Embryonic facial prominence (tissue), 1 donor: ENCODE measurements at regions not wholly inside any gene's neighbourhood (a gene's known extent, or its start where the extent isn't known, plus 50 kb on each side); places are given as distances from the start of the nearest gene placed in this dataset.

Source experiments
- DNase-seq: peaks from one replicate; pipeline ENCODE4 v3.0.0-alpha.2; 2016; ENCODE audit errors: extremely low spot score

- DNase-seq: no peak
Measured at GRCh38 chr6:147817042-147817689, 308.7 kb downstream of the SAMD5 start.

- DNase-seq: no peak
Measured at GRCh38 chr6:147820520-147820919, 312.0 kb downstream of the SAMD5 start.

- DNase-seq: no peak
Measured at GRCh38 chr6:147821295-147821897, 312.9 kb downstream of the SAMD5 start.

GRCh38 chr6:147823936-147824335, 315.4 kb downstream of the SAMD5 start:
- DNase-seq: no peak

GRCh38 chr6:147825848-147826247, 317.4 kb downstream of the SAMD5 start:
- DNase-seq: no peak

GRCh38 chr6:147826698-147827097, 318.2 kb downstream of the SAMD5 start:
- no peak for DNase-seq

GRCh38 chr6:147829418-147829817, 320.9 kb downstream of the SAMD5 start:
- no peak for DNase-seq

GRCh38 chr6:147829835-147830234, 321.3 kb downstream of the SAMD5 start:
- DNase-seq: no peak

GRCh38 chr6:147831356-147831755, 322.9 kb downstream of the SAMD5 start:
- no peak for DNase-seq

GRCh38 chr6:147833607-147834006, 325.1 kb downstream of the SAMD5 start:
- DNase-seq: no peak

GRCh38 chr6:147834084-147834776, 325.7 kb downstream of the SAMD5 start:
- no peak for DNase-seq

GRCh38 chr6:147837540-147837939, 329.1 kb downstream of the SAMD5 start:
- no peak for DNase-seq

- DNase-seq: no peak
Measured at GRCh38 chr6:147839708-147840610, 331.5 kb downstream of the SAMD5 start.

- DNase-seq: no peak
Measured at GRCh38 chr6:147841547-147842148, 333.2 kb downstream of the SAMD5 start.

GRCh38 chr6:147849401-147850330, 341.2 kb downstream of the SAMD5 start:
- DNase-seq: no peak

- no peak for DNase-seq
Measured at GRCh38 chr6:147852772-147853171, 344.3 kb downstream of the SAMD5 start.

GRCh38 chr6:147853574-147853973, 345.1 kb downstream of the SAMD5 start:
- no peak for DNase-seq

- no peak for DNase-seq
Measured at GRCh38 chr6:147855803-147856482, 347.5 kb downstream of the SAMD5 start.

GRCh38 chr6:147856687-147857086, 348.2 kb downstream of the SAMD5 start:
- no peak for DNase-seq

- no peak for DNase-seq
Measured at GRCh38 chr6:147858421-147858820, 349.9 kb downstream of the SAMD5 start.
